Natural killer cell treated with Interleukin-12 subunit alpha and Interleukin-12 subunit beta and Interleukin-15 and Interleukin-18, amount 100 ng/mL, for 72 hours (primary cell): ENCODE measurements at regions not wholly inside any gene's neighbourhood (a gene's known extent, or its start where the extent isn't known, plus 50 kb on each side); places are given as distances from the start of the nearest gene placed in this dataset.
"Not testable (repeated sequence)": the region's sequence is repeated elsewhere in the genome, so short reads cannot be mapped to it uniquely, and the experiment has no call there.

Source experiments
- ATAC-seq, 2 donors: fragments of 150-1000 bp; cut with Tn5 transposase in 1 of 2; sonication (Bioruptor Pico), chemical (Tn5 transposase) in 1 of 2; 2 replicates each; pipeline ENCODE4 v1.10.0; 2021
- DNase-seq: peaks from one replicate; pipeline ENCODE4 v3.0.0; 2022; ENCODE audit warnings: low spot score
- H3K27ac Mint-ChIP-seq, 2 donors: 1 replicate in 1 of 2; 2 replicates in 1 of 2; pipeline ENCODE4 v1.8.0; 2022; ENCODE audit warnings: mixed read lengths in 2 of 2, mild to moderate bottlenecking in 1 of 2, moderate library complexity in 1 of 2
- H3K27me3 Mint-ChIP-seq, 2 donors: 1 replicate in 1 of 2; 2 replicates in 1 of 2; pipeline ENCODE4 v1.8.0; 2022; ENCODE audit warnings: mixed read lengths in 2 of 2
- H3K36me3 Mint-ChIP-seq: one replicate; pipeline ENCODE4 v1.8.0; 2022; ENCODE audit warnings: mixed read lengths
- H3K4me1 Mint-ChIP-seq, 2 donors: 1 replicate in 1 of 2; 2 replicates in 1 of 2; pipeline ENCODE4 v1.8.0; 2022; ENCODE audit warnings: low read depth in 2 of 2, mixed read lengths in 2 of 2, mild to moderate bottlenecking in 1 of 2
- H3K4me3 Mint-ChIP-seq: one replicate; pipeline ENCODE4 v1.8.0; 2022; ENCODE audit warnings: mixed read lengths
- H3K9me3 Mint-ChIP-seq: 2 replicates; pipeline ENCODE4 v1.8.0; 2022; ENCODE audit warnings: mixed read lengths

GRCh38 chr5:177664737-177665136 lies 64.8 kb downstream of the B4GALT7 start:
- H3K4me1 Mint-ChIP-seq = peaks cover 4 to 13% of the 10 kb centered on the region in 2 donors
- H3K27me3 Mint-ChIP-seq, H3K4me3 Mint-ChIP-seq, H3K27ac Mint-ChIP-seq, H3K36me3 Mint-ChIP-seq, DNase-seq, ATAC-seq, H3K9me3 Mint-ChIP-seq: not testable (repeated sequence)

GRCh38 chr5:177665172-177665571 lies 65.2 kb downstream of the B4GALT7 start:
- not testable (repeated sequence) for DNase-seq, ATAC-seq, H3K27me3 Mint-ChIP-seq, H3K4me3 Mint-ChIP-seq, H3K36me3 Mint-ChIP-seq, H3K9me3 Mint-ChIP-seq, H3K27ac Mint-ChIP-seq
- H3K4me1 Mint-ChIP-seq = peaks cover 4 to 15% of the 10 kb centered on the region in 2 donors

GRCh38 chr5:177665960-177666359 lies 66.0 kb downstream of the B4GALT7 start:
- peaks cover 10 to 17% of the 10 kb centered on the region in 2 donors for H3K4me1 Mint-ChIP-seq
- not testable (repeated sequence) for ATAC-seq, DNase-seq, H3K36me3 Mint-ChIP-seq, H3K4me3 Mint-ChIP-seq, H3K27me3 Mint-ChIP-seq, H3K9me3 Mint-ChIP-seq, H3K27ac Mint-ChIP-seq

- H3K9me3 Mint-ChIP-seq, DNase-seq, H3K4me3 Mint-ChIP-seq, H3K27ac Mint-ChIP-seq, H3K27me3 Mint-ChIP-seq, H3K36me3 Mint-ChIP-seq: not testable (repeated sequence)
- peaks cover 10 to 11% of the 10 kb centered on the region in 2 donors for H3K4me1 Mint-ChIP-seq
- ATAC-seq = peak; percentile 1 to 58
Measured at GRCh38 chr5:177671035-177671754, 71.3 kb downstream of the B4GALT7 start.

- not testable (repeated sequence) for H3K9me3 Mint-ChIP-seq, H3K27me3 Mint-ChIP-seq, H3K36me3 Mint-ChIP-seq, H3K27ac Mint-ChIP-seq
- H3K4me3 Mint-ChIP-seq = peak overlapping the region; percentile 12
- H3K4me1 Mint-ChIP-seq = peaks cover 10 to 11% of the 10 kb centered on the region in 2 donors
- DNase-seq (peak; percentile 75), ATAC-seq (peak; percentile 90 to 93)
Measured at GRCh38 chr5:177671755-177672690, 72.1 kb downstream of the B4GALT7 start.
